DOHH2 (cell line): ENCODE measurements at regions not wholly inside any gene's neighbourhood (a gene's known extent, or its start where the extent isn't known, plus 50 kb on each side); places are given as distances from the start of the nearest gene placed in this dataset.

ENCODE experiments used
- EZH2phosphoT487 ChIP-seq: fragments of 200-600 bp; sonication (generic); IDR thresholded peaks from 2 replicates; pipeline ENCODE4 v1.6.1; 2017; ENCODE audit warnings: borderline replicate concordance, mild to moderate bottlenecking, antibody characterized with exemption, low read length, moderate library complexity, mixed read lengths
- TF ChIP-seq, protein P1 (sequence below): fragments of 200-600 bp; sonication (generic); IDR thresholded peaks from one replicate; pipeline ENCODE4 v1.5.1; 2014; ENCODE audit warnings: antibody characterized with exemption, mild to moderate bottlenecking, low read depth, low read length; ENCODE audit not compliant: poor library complexity, severe bottlenecking

- TF ChIP-seq, protein P1, sequence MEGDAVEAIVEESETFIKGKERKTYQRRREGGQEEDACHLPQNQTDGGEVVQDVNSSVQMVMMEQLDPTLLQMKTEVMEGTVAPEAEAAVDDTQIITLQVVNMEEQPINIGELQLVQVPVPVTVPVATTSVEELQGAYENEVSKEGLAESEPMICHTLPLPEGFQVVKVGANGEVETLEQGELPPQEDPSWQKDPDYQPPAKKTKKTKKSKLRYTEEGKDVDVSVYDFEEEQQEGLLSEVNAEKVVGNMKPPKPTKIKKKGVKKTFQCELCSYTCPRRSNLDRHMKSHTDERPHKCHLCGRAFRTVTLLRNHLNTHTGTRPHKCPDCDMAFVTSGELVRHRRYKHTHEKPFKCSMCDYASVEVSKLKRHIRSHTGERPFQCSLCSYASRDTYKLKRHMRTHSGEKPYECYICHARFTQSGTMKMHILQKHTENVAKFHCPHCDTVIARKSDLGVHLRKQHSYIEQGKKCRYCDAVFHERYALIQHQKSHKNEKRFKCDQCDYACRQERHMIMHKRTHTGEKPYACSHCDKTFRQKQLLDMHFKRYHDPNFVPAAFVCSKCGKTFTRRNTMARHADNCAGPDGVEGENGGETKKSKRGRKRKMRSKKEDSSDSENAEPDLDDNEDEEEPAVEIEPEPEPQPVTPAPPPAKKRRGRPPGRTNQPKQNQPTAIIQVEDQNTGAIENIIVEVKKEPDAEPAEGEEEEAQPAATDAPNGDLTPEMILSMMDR, result no peak
- TF ChIP-seq EZH2phosphoT487, result no peak
These were observed 238.4 kb upstream of the DDI1 start for GRCh38 chr11:103798026-103798425.
